SK-N-SH (cell line): ENCODE measurements at regions not wholly inside any gene's neighbourhood (a gene's known extent, or its start where the extent isn't known, plus 50 kb on each side); places are given as distances from the start of the nearest gene placed in this dataset.

ENCODE experiments used
- CTCF ChIA-PET: fragments of 300-600, 350-600 bp; formaldehyde crosslinking; extraction: SDS; loops from one replicate; lab custom pipeline; 2021; lab: Yijun Ruan, JAX
- POLR2A ChIA-PET: fragments of 350-600 bp; sonication (Branson Sonifier 250); formaldehyde crosslinking; extraction: SDS; loops from one replicate; lab custom pipeline; 2020; ENCODE audit warnings: antibody characterized with exemption, inconsistent platforms; lab: Yijun Ruan, JAX
- DNase-seq: peaks from one replicate; pipeline ENCODE4 v3.0.0; 2012
- H2AFZ ChIP-seq: fragments of 200-600 bp; sonication (generic); 2 replicates; pipeline ENCODE4 v1.8.1; 2016; ENCODE audit warnings: antibody characterized with exemption, mild to moderate bottlenecking, low read depth
- H3F3A ChIP-seq: fragments of 200-600 bp; sonication (generic); replicated peaks from 2 replicates; pipeline ENCODE3; 2016; ENCODE audit warnings: antibody characterized with exemption, mild to moderate bottlenecking; ENCODE audit not compliant: insufficient read depth
- H3K27ac ChIP-seq, 2 experiments: fragments of 200-500 bp in 1 of 2; fragments of 200-600 bp in 1 of 2; sonication (Bioruptor generic) in 1 of 2; sonication (generic), shearing (Covaris generic) in 1 of 2; 2 replicates each; pipeline versions ENCODE4 v1.5.1 to v1.6.1; 2014 to 2016; ENCODE audit warnings: low read depth in 2 of 2, inconsistent platforms in 1 of 2, low read length in 1 of 2, mild to moderate bottlenecking in 1 of 2, mixed read lengths in 1 of 2
- H3K27me3 ChIP-seq: fragments of 200-600 bp; sonication (generic), shearing (Covaris generic); 2 replicates; pipeline ENCODE4 v1.6.1; 2016; ENCODE audit warnings: mixed run types; ENCODE audit not compliant: insufficient read depth
- H3K36me3 ChIP-seq, 2 experiments: fragments of 200-500 bp in 1 of 2; fragments of 200-600 bp in 1 of 2; sonication (Bioruptor generic) in 1 of 2; sonication (generic) in 1 of 2; replicated peaks in 1 of 2; 2 replicates each; pipeline versions ENCODE3 to v1.5.1; 2014 to 2016; ENCODE audit warnings: low read length in 1 of 2, mild to moderate bottlenecking in 1 of 2; ENCODE audit not compliant: insufficient read depth in 2 of 2, control insufficient read depth in 1 of 2
- H3K4me1 ChIP-seq, 2 experiments: fragments of 200-500 bp in 1 of 2; fragments of 200-600 bp in 1 of 2; sonication (Bioruptor generic) in 1 of 2; sonication (generic), shearing (Covaris generic) in 1 of 2; 2 replicates each; pipeline versions ENCODE4 v1.5.1 to v1.6.1; 2014 to 2016; ENCODE audit warnings: low read depth in 1 of 2, low read length in 1 of 2, mixed run types in 1 of 2; ENCODE audit not compliant: insufficient read depth in 2 of 2, control insufficient read depth in 1 of 2
- H3K4me2 ChIP-seq: fragments of 200-600 bp; sonication (generic), shearing (Covaris generic); 2 replicates; pipeline ENCODE4 v1.6.1; 2017; ENCODE audit warnings: mixed run types
- H3K4me3 ChIP-seq, 2 experiments: fragments of 200-500 bp in 1 of 2; fragments of 200-600 bp in 1 of 2; sonication (Bioruptor generic) in 1 of 2; sonication (generic), shearing (Covaris generic) in 1 of 2; 2 replicates each; pipeline versions ENCODE4 v1.5.1 to v1.8.1; 2014 to 2016; ENCODE audit warnings: low read depth in 2 of 2, inconsistent platforms in 1 of 2, low read length in 1 of 2, mild to moderate bottlenecking in 1 of 2, mixed read lengths in 1 of 2, moderate library complexity in 1 of 2
- H3K79me2 ChIP-seq: fragments of 200-600 bp; sonication (generic); 2 replicates; pipeline ENCODE4 v1.8.1; 2017; ENCODE audit warnings: mild to moderate bottlenecking; ENCODE audit not compliant: insufficient read depth
- H3K9ac ChIP-seq: fragments of 200-600 bp; sonication (generic); 2 replicates; pipeline ENCODE4 v1.6.1; 2017; ENCODE audit warnings: mixed run types
- H3K9me2 ChIP-seq: fragments of 200-600 bp; sonication (generic); 2 replicates; pipeline ENCODE4 v1.6.1; 2017; ENCODE audit warnings: mixed run types
- H3K9me3 ChIP-seq: fragments of 200-600 bp; sonication (generic); 2 replicates; pipeline ENCODE4 v1.6.1; 2017; ENCODE audit warnings: mixed run types, mild to moderate bottlenecking, moderate library complexity
- H4K20me1 ChIP-seq: fragments of 200-600 bp; sonication (generic); 2 replicates; pipeline ENCODE4 v1.6.1; 2017; ENCODE audit warnings: mild to moderate bottlenecking, mixed run types; ENCODE audit not compliant: insufficient read depth
- CHD2 ChIP-seq: fragments of 150-350 bp; IDR thresholded peaks from 2 replicates; pipeline ENCODE4 v1.6.1; 2018; ENCODE audit warnings: low read length; ENCODE audit not compliant: partially characterized antibody
- FOSL2 ChIP-seq: IDR thresholded peaks from 2 replicates; pipeline ENCODE4 v1.4.0; 2012; ENCODE audit warnings: low read depth, mild to moderate bottlenecking, moderate library complexity, borderline replicate concordance
- FOXJ3 ChIP-seq: sonication (generic); formaldehyde crosslinking; IDR thresholded peaks from 2 replicates; pipeline ENCODE4 v1.5.1; 2020; ENCODE audit warnings: mild to moderate bottlenecking, missing genetic modification reagents
- FOXM1 ChIP-seq: IDR thresholded peaks from 2 replicates; pipeline ENCODE4 v1.4.0; 2012; ENCODE audit warnings: low read depth, mild to moderate bottlenecking
- GABPA ChIP-seq: IDR thresholded peaks from 2 replicates; pipeline ENCODE4 v1.4.0; 2012; ENCODE audit warnings: low read depth, mild to moderate bottlenecking
- GATA2 ChIP-seq: sonication (generic); formaldehyde crosslinking; IDR thresholded peaks from 2 replicates; pipeline ENCODE4 v1.5.0; 2020; ENCODE audit warnings: mild to moderate bottlenecking, missing genetic modification reagents
- JUND ChIP-seq: IDR thresholded peaks from 2 replicates; pipeline ENCODE4 v1.4.0; 2012
- MEF2A ChIP-seq: IDR thresholded peaks from 2 replicates; pipeline ENCODE4 v1.4.0; 2012; ENCODE audit warnings: low read depth, borderline replicate concordance
- NFIC ChIP-seq: IDR thresholded peaks from 2 replicates; pipeline ENCODE4 v1.4.0; 2012; ENCODE audit warnings: borderline replicate concordance
- NRF1 ChIP-seq: IDR thresholded peaks from 2 replicates; pipeline ENCODE4 v1.6.1; 2012; ENCODE audit warnings: low read depth, mild to moderate bottlenecking, low read length
- POLR2AphosphoS5 ChIP-seq: IDR thresholded peaks from 2 replicates; pipeline ENCODE4 v1.6.1; 2012; ENCODE audit warnings: low read depth, low read length
- RAD21 ChIP-seq: IDR thresholded peaks from 2 replicates; pipeline ENCODE4 v1.6.1; 2012; ENCODE audit warnings: mild to moderate bottlenecking, low read length
- RFX5 ChIP-seq: IDR thresholded peaks from 2 replicates; pipeline ENCODE4 v1.6.1; 2012; ENCODE audit warnings: mild to moderate bottlenecking, improper control_type of control experiment, low read length
- RXRA ChIP-seq: IDR thresholded peaks from 2 replicates; pipeline ENCODE4 v1.4.0; 2012; ENCODE audit warnings: low read depth, mild to moderate bottlenecking, borderline replicate concordance
- SIN3A ChIP-seq: IDR thresholded peaks from 2 replicates; pipeline ENCODE4 v1.6.1; 2012; ENCODE audit warnings: low read depth, mild to moderate bottlenecking, low read length, moderate library complexity, borderline replicate concordance
- SMC3 ChIP-seq: IDR thresholded peaks from 2 replicates; pipeline ENCODE4 v1.6.1; 2012; ENCODE audit warnings: low read depth, low read length, improper control_type of control experiment
- TAF1 ChIP-seq: IDR thresholded peaks from 2 replicates; pipeline ENCODE4 v1.6.1; 2012; ENCODE audit warnings: low read depth, mild to moderate bottlenecking, low read length, moderate library complexity, borderline replicate concordance
- TCF12 ChIP-seq: IDR thresholded peaks from 2 replicates; pipeline ENCODE4 v1.4.0; 2012
- WGBS: methylation state at CpG from one replicate; pipeline ENCODE4 v1.1.6; 2017; ENCODE audit warnings: low lambda C conversion rate; 5-methylcytosine and 5-hydroxymethylcytosine counted together
- TF ChIP-seq, protein P1 (sequence below): IDR thresholded peaks from 2 replicates; pipeline ENCODE4 v1.4.0; 2012; ENCODE audit warnings: low read depth, borderline replicate concordance
- TF ChIP-seq, protein P2 (sequence below): IDR thresholded peaks from 2 replicates; pipeline ENCODE4 v1.4.0; 2012; ENCODE audit warnings: low read depth, borderline replicate concordance
- TF ChIP-seq, protein P3 (sequence below): fragments of 200-600 bp; sonication (generic); IDR thresholded peaks from 2 replicates; pipeline ENCODE4 v1.6.1; 2017; ENCODE audit warnings: antibody characterized with exemption, mild to moderate bottlenecking, moderate library complexity
- TF ChIP-seq, protein P4 (sequence below): fragments of 150-350 bp; IDR thresholded peaks from 2 replicates; pipeline ENCODE4 v1.6.1; 2016; ENCODE audit warnings: mild to moderate bottlenecking, low read depth, low read length

DNA sequence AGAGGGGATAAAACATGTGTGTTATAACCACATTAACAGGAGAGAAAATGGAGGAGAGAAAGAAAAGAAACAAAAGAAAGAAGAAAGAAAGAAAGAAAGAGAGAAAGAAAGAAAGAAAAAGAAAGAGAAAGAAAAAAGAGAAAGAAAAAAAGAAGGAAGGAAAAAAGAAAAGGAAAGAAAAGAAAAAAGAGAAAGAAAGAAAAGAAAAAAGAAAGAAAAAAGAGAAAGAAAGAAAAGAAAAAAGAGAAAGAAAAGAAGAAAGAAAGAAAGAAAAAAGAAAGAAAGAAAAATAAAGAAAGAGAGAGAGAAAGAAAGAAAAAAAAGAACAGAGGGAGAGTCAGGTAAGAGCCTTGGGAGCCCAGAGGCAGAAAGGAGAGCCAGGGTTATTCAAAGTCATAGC, 446.6 kb upstream of the ASIC2 start (continued):
- TF ChIP-seq, protein P1, sequence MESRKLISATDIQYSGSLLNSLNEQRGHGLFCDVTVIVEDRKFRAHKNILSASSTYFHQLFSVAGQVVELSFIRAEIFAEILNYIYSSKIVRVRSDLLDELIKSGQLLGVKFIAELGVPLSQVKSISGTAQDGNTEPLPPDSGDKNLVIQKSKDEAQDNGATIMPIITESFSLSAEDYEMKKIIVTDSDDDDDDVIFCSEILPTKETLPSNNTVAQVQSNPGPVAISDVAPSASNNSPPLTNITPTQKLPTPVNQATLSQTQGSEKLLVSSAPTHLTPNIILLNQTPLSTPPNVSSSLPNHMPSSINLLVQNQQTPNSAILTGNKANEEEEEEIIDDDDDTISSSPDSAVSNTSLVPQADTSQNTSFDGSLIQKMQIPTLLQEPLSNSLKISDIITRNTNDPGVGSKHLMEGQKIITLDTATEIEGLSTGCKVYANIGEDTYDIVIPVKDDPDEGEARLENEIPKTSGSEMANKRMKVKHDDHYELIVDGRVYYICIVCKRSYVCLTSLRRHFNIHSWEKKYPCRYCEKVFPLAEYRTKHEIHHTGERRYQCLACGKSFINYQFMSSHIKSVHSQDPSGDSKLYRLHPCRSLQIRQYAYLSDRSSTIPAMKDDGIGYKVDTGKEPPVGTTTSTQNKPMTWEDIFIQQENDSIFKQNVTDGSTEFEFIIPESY = no peak
- TF ChIP-seq CHD2 (no peak), FOXJ3 (CRISPR knock-in tag) (no peak), RFX5 (no peak), SIN3A (no peak), POLR2AphosphoS5 (no peak)
- TF ChIP-seq, protein P2, sequence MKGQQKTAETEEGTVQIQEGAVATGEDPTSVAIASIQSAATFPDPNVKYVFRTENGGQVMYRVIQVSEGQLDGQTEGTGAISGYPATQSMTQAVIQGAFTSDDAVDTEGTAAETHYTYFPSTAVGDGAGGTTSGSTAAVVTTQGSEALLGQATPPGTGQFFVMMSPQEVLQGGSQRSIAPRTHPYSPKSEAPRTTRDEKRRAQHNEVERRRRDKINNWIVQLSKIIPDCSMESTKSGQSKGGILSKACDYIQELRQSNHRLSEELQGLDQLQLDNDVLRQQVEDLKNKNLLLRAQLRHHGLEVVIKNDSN = no peak
- TF ChIP-seq, protein P3, sequence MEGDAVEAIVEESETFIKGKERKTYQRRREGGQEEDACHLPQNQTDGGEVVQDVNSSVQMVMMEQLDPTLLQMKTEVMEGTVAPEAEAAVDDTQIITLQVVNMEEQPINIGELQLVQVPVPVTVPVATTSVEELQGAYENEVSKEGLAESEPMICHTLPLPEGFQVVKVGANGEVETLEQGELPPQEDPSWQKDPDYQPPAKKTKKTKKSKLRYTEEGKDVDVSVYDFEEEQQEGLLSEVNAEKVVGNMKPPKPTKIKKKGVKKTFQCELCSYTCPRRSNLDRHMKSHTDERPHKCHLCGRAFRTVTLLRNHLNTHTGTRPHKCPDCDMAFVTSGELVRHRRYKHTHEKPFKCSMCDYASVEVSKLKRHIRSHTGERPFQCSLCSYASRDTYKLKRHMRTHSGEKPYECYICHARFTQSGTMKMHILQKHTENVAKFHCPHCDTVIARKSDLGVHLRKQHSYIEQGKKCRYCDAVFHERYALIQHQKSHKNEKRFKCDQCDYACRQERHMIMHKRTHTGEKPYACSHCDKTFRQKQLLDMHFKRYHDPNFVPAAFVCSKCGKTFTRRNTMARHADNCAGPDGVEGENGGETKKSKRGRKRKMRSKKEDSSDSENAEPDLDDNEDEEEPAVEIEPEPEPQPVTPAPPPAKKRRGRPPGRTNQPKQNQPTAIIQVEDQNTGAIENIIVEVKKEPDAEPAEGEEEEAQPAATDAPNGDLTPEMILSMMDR = no peak

DNA sequence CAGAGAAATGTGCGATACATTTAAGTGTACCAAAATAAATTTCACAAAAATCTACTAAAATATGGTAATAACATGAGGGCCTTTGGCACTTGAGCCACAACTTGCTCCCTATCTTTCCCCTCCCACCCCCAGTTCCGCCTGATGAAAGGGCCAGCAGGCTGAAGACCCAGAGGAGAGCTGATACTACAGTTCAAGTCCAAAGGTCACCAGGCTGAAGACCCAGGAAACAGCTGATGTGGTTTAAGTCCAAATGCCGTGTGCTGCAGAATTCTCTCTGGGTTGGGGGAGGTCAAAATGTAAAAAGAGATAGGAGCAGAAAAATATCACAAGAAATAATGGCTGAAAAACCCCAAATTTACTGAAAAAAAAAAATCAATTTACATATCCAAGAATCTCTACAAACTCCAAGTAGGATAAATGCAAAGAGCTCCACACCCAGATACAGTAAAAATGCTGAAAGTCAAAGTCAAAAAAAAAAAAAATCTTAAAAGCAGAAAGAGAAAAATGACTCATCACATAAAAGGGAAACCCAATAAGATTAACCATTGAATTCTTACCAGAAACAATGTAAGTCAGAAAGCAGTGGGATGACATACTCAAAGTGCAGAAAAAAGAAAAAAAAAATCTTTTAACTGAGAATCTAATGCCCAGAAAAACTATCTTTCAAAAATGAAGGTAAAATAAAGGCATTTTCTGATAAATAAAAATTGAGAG, 452.1 kb upstream of the ASIC2 start:
- H3K27me3 ChIP-seq = no peaks in the 10 kb centered on the region
- no peaks in the 10 kb centered on the region for H3K79me2 ChIP-seq
- H4K20me1 ChIP-seq = no peaks in the 10 kb centered on the region
- H3K4me3 ChIP-seq = no peak overlapping the region
- H3K36me3 ChIP-seq = no peaks in the 10 kb centered on the region
- H3F3A ChIP-seq = no peaks in the 10 kb centered on the region
- no peak for DNase-seq
- H2AFZ ChIP-seq = no peak overlapping the region
- no peak overlapping the region for H3K9ac ChIP-seq
- CTCF ChIA-PET = interaction anchor here (1.0 to 2.7 kb wide), 4 partner anchors 13 to 616 kb away, joined by 3 to 16 read pairs (median 4); no protein-coding TSS in a partner anchor
- H3K27ac ChIP-seq = no peak overlapping the region
- H3K4me1 ChIP-seq = no peaks in the 10 kb centered on the region
- TF ChIP-seq RFX5 = no peak
- TF ChIP-seq NRF1 = no peak
- TF ChIP-seq JUND = no peak
- no peak for TF ChIP-seq FOXJ3 (CRISPR knock-in tag)
- TF ChIP-seq TCF12 = no peak
- TF ChIP-seq, protein P3 = no peak
- no peak for TF ChIP-seq GATA2 (CRISPR knock-in tag)
- no peak for TF ChIP-seq MEF2A
- TF ChIP-seq NFIC = no peak
- no peak for TF ChIP-seq GABPA
- no peak for TF ChIP-seq FOXM1
- TF ChIP-seq FOSL2 = no peak
- TF ChIP-seq RAD21 = no peak
- TF ChIP-seq, protein P4, sequence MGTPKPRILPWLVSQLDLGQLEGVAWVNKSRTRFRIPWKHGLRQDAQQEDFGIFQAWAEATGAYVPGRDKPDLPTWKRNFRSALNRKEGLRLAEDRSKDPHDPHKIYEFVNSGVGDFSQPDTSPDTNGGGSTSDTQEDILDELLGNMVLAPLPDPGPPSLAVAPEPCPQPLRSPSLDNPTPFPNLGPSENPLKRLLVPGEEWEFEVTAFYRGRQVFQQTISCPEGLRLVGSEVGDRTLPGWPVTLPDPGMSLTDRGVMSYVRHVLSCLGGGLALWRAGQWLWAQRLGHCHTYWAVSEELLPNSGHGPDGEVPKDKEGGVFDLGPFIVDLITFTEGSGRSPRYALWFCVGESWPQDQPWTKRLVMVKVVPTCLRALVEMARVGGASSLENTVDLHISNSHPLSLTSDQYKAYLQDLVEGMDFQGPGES = no peak
- TF ChIP-seq, protein P1 = no peak
- TF ChIP-seq TAF1 = no peak
- TF ChIP-seq SIN3A = no peak
- no peak for TF ChIP-seq RXRA
- no peak for TF ChIP-seq SMC3
- no peaks in the 10 kb centered on the region for H3K9me2 ChIP-seq
- no peaks in the 10 kb centered on the region for H3K9me3 ChIP-seq
- H3K4me2 ChIP-seq = no peak overlapping the region
- WGBS = 22% methylated on average over 3 of the region's 3 CpGs
- POLR2A ChIA-PET = no interaction called here
